ENCODE measurements at regions not wholly inside any gene's neighbourhood (a gene's known extent, or its start where the extent isn't known, plus 50 kb on each side); places are given as distances from the start of the nearest gene placed in this dataset.

- TF ChIP-seq CTCF (IDR thresholded peaks at IDR 0.05): no peak
- no peak for TF ChIP-seq EZH2 (IDR thresholded peaks at IDR 0.05; ENCODE audit: borderline replicate concordance, insufficient read depth, low read depth, low read length, poor library complexity, severe bottlenecking)
Measured at GRCh38 chr16:65375651-65376050, 253.8 kb upstream of the CDH11 start.
